NOMO-1 treated with DMSO at 0.1 percent for 48 hours (cell line): ENCODE measurements at regions not wholly inside any gene's neighbourhood (a gene's known extent, or its start where the extent isn't known, plus 50 kb on each side); places are given as distances from the start of the nearest gene placed in this dataset.
A peak's percentile ranks its signal among the peaks of the same experiment; 100 is the strongest.
"Not testable (repeated sequence)": the region's sequence is repeated elsewhere in the genome, so short reads cannot be mapped to it uniquely, and the experiment has no call there.

Experiments
- DNase-seq: peaks from one replicate; lab custom pipeline; 2025; ENCODE audit not compliant: unreplicated experiment; lab: John Stamatoyannopoulos, UW

GRCh38 chr4:100340512-100341485 is 150.5 kb upstream of the DDIT4L start:
- peak; percentile 31 for DNase-seq

DNA sequence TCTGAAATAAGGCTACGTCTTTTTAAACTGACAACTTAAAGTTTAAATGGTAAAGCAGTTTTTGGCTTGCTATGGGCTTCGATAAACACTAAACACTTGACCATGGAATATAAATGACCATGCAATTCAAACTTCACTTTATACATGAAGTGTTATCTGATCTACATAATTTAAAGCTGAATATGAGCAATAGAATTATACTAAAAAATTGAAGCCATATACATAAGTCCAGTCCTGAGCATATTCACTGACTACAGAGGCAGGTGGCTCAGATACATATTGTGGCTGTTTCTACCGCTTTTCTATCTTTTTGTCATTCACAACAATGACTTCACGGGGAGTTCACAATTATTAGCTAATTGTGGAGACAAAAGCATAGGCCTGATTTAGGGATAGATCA is 149.6 kb upstream of the DDIT4L start:
- DNase-seq: no peak

GRCh38 chr4:100333491-100333890 is 143.2 kb upstream of the DDIT4L start:
- DNase-seq: not testable (repeated sequence)

DNA sequence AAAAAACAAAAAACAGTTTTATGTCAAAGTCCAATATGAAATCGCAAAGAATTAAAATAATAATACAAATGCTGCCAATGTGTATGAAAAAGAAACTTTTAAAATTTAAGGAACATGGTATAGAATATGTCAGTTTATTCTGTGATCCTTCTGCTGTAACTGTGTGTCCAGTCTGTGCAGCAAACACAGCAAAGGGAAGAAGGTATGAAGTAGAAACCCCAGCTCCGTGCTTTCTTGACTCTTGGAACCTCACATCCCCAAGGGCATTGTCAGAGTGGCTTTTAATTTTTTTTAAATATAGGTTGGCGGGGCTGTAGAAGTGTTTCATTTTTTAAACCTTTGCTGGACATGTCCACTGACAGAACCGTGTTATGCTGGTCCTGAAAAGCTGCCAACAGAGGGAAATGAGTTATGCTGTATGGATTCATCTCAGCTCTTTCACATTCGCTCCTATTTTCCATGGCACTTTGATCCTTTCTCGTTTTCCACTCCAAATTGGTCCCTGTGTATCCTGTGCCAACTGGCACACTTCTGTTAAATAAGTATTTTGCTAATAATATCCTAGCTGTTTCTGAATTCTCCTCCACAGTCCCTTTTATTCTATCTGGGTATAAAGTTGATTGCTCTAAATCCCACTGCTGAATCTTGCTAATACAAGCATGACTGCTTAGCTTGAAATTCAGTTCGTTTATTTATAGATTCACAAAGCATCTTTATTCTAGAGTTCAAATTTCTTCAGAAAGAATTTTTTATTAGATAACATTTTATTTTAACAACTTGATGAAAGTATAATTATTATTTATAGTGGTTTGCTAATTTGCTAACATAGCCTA is 127.0 kb upstream of the DDIT4L start:
- DNase-seq: no peak

- no peak for DNase-seq
Observed at GRCh38 chr4:100314057-100314456, 123.8 kb upstream of the DDIT4L start.

- DNase-seq: no peak
Observed at GRCh38 chr4:100312615-100313350, 122.5 kb upstream of the DDIT4L start.

DNA sequence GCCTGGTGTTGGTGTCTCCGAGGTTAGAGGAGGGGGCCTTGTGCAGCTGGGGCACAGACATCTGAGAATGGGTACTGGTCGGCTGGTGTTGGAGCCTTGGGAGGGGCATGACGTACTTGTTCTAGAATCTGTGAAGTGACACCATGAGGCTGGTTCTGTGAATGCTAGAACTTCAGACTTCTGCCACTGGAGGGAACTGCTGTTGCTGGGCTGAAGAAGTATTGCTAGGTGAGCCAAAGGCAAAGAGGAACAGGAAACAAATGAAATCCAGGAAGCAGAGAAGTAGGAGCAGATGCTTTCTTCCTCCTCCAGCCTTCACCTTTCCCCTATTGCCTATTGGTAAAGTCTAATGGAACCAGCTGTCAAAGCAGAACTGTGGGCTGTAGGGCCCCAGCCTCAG is 120.9 kb upstream of the DDIT4L start:
- peak; percentile 11 for DNase-seq

DNA sequence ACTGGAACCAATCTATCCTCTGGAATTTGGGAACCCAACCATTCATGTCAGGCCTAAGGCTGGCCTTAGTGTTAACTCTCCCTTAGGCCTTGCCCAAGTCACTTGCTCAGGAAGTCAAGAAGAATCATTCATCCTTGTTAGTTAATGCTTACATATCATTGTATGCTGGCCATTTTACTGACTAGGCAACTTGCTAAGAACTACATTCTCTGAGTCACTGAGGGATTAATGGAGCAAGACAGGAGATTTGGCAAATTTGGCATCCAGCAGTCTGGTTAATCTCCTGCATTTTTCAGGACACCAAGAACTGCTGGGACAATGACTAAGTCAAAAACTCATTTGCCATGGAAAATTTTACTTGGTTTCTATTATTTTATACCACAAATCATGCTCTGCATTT is 115.8 kb upstream of the DDIT4L start:
- no peak for DNase-seq

DNA sequence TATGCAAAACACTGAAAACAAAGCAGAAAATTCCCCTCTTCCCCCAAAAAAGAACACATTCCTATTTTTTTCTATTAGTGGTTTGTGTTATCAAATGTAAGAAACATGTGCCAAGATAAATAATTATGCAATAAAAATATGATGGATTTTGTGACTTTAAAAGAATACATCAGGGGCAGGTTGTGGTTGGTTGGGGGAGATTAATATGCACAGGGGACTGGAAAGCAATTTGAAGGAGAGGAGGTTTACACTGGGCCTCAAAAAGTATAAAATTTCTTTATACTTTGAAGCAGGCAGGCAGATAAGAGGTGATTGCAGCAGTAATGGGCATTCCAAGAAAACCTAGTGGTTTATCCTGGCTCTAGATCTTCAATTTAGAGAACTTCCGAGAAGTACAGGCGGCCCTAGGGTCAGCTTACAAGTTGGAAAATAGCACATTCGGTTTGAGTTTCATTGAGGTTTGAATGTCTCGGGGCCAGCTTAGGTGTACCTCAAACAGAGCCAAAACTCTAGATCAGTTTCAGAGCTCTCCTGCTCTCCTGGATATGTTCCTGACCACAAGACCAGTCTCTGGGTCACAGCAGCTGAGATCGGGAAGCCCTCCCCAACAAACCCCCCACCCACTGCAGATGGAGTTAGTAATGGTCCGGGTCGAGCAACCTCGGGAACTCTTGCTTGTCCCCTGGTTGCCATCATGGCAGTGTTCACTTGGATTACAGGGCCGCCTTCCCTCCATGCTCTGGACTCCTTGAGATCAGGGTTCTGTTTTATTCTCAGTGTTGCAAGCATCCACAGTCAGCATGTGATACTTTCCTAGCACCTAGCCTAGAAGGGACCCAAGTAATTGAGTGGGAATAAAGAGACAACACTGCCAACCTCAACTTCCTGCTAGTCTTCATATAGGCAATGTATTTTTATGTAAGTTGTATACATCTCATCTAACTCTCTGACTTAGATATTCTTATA is 112.1 kb upstream of the DDIT4L start:
- DNase-seq: no peak

DNA sequence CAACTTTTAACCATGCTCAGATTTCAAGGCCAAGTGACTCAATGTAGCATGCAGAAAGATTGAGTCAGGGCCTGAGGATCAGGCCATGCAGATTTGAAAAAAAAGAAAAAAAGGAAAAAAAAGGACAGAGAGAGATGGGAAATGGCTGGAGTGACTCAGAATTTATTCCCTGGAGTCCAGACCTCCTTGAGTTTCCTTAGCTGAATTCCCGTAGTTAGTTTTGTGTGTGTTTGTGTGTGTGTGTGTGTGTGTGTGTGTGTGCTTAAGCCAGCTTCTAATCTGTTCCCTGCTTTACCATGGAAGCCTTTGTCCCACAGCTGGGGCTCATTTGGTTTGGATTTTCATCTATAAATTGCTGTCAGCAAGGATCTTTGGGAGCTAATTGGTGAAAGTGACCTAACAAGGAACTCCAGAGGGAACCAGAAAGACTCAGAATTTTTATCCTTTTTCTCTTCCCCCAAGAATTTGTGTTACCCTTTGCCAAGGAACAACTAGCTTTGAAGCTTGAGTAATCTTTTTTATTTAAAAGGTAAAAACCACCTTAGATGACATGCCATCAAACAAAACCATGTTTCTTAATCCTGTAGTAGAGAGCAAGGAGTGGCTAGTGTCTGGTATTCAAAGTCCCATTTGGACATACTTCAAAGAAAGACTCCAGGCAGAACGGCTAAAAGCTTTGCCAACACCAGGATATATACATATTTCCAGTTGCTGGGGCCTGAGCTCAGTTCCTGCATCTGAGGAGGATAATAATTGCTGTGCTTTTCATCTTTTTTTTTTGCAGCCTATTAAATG is 109.0 kb upstream of the DDIT4L start:
- no peak for DNase-seq

DNA sequence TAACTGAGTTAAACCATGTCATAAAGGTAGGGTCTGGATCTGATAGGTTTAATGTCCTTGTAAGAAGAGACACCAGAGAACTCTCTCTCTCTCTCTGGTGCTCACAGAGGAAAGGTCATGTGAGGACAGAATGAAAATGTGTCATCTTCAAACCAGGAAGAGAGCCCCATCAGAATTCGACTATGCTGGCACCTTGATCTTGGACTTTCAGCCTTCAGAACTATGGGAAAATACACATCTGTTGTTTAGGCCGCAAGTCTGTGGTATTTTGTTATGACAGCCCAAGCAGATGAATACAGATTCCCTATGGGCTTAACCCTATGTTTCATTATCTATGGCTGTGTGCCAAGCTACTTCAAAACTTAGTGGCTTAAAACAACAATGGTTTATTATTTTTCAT is 105.5 kb upstream of the DDIT4L start:
- no peak for DNase-seq

DNA sequence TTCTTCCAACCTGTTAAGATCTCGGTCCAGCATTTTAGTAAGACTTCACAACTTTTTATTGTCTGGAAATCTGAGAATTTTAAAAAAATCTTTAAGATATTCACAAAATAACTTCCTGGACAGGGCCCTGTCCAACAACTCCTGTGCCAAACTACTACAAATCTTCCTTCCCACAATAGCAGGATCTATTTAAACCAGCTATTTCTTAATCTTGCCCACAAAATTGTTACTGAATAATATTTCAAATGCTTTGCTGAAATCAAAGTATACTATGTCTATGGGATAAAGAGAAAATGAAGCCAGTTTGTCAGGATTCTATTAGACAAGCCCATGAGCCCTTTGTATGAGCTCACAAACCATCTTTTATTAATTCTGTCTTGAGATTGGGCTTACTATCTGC is 104.1 kb upstream of the DDIT4L start:
- no peak for DNase-seq

GRCh38 chr4:100290585-100290984 is 100.3 kb upstream of the DDIT4L start:
- DNase-seq: no peak

GRCh38 chr4:100289946-100290345 is 99.7 kb upstream of the DDIT4L start:
- no peak for DNase-seq

DNA sequence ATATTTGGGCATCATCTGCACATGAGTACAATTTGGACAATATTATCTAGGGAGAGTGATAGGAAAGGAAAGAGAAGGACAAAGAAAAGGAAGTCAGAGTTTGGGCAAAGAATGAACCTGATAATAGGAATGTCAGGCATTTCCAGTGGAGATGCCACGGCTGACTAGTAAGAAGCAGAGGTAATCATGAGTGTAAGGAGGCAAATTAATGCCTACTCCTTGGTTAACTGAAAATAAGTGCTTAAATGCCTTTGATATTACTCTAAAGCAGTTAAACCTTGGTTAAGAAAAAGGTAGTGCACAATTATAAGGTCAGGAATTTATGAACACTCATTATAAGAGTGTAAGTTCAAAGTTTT is 99.2 kb upstream of the DDIT4L start:
- DNase-seq: no peak

DNA sequence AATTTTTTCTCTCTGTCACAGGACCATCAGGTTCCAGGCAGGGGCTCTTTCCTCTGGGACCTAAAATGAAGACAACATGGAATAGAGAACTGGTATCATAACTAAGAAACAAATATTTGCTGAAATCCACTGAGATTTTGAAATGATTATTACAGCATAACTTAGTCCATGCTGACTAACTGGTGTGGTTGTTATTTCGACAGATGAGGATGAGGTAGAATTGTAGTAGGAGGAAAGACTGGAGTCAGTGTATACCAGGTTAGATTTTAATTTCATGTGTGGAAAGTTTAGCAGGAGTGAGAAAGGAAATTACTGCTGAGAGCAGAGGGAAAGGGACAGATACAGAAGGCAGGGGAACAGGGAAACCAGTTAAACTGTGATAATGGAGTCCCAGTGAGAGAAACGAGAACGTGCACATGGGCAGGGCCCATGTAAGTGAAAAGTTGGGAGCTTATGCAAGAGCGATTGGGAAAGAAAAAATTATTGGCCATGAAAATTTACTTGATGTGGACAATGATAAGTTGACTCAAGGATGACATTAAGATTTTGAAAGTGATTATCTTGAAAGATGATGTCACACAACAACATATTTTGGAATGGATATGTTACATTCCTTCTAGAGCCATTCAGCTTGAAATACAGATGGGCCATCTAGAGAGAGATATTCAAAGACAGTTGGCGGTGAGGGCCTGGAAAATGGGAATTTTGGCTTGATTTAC is 98.7 kb upstream of the DDIT4L start:
- DNase-seq: no peak

DNA sequence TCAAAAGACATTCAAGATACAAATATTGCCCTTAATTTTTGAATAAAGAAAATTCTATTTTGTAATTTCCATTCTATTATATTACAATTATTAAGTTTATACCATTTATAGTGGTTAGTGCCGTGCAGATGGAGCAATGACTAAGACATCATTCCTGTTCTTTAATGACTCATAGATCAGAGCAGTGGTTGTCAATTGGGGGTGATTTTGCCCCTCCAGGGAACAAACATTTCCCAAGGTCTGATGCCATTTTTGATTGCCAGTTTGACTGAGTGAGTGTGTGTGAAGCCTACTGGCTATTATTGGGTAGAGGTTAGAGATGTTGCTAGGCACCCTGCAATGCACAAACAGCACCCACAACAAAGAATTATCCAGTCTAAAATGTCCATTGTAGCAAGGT is 97.9 kb upstream of the DDIT4L start:
- DNase-seq: no peak

GRCh38 chr4:100287534-100287933 is 97.3 kb upstream of the DDIT4L start:
- no peak for DNase-seq

GRCh38 chr4:100286636-100287035 is 96.4 kb upstream of the DDIT4L start:
- no peak for DNase-seq
